H1 (cell line): ENCODE measurements at regions not wholly inside any gene's neighbourhood (a gene's known extent, or its start where the extent isn't known, plus 50 kb on each side); places are given as distances from the start of the nearest gene placed in this dataset.

Source experiments
- CEBPB ChIP-seq: IDR thresholded peaks from 2 replicates; pipeline ENCODE4 v1.6.1; 2012; ENCODE audit warnings: low read depth, low read length
- EP300 ChIP-seq, 2 experiments: IDR thresholded peaks; 1 replicate in 1 of 2; 2 replicates in 1 of 2; pipeline ENCODE4 v1.6.1; 2011 to 2012; ENCODE audit warnings: low read depth in 2 of 2, low read length in 2 of 2, mild to moderate bottlenecking in 2 of 2, borderline replicate concordance in 1 of 2, inconsistent platforms in 1 of 2, moderate library complexity in 1 of 2
- POLR2AphosphoS5 ChIP-seq: IDR thresholded peaks from 2 replicates; pipeline ENCODE4 v1.6.1; 2011; ENCODE audit warnings: low read depth, low read length
- SAP30 ChIP-seq: fragments of 300-600 bp; sonication (generic); IDR thresholded peaks from 2 replicates; pipeline ENCODE4 v1.7.1; 2012; ENCODE audit warnings: low read length, moderate library complexity, mild to moderate bottlenecking, inconsistent platforms; ENCODE audit not compliant: insufficient read depth, insufficient replicate concordance

DNA sequence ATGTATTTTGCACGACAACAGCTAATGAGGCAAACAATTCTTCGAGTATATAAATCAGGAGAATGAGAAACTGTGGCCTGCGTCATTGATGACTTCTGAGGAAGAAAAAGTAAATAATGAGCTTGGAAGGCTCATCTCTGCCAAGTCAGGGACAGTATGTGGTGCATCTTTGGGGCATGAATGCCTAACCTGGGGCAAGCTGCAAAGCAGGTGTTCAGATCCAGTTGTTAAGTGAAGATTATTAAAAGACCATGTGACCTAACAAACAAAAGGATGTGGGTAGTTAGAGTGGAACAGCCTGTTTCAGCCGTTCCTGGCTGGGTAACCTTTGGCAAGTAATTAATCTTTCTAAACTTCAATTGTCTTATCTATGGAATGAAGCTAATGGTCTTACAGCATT lies 93.0 kb downstream of the LYZL2 start:
- TF ChIP-seq EP300 (IDR thresholded peaks at IDR 0.05; ENCODE audit: borderline replicate concordance in 1 of 2, low read depth in 2 of 2, low read length in 2 of 2), result no peak
- TF ChIP-seq SAP30, result no peak
- no peak for TF ChIP-seq CEBPB
- no peak for TF ChIP-seq POLR2AphosphoS5
